Kidney (tissue), 13 donors: ENCODE measurements at regions not wholly inside any gene's neighbourhood (a gene's known extent, or its start where the extent isn't known, plus 50 kb on each side); places are given as distances from the start of the nearest gene placed in this dataset.

ENCODE experiments used
- DNase-seq, 5 donors: peaks; one replicate each; pipeline ENCODE4 v3.0.0-alpha.2; 2013 to 2020
- FAIRE-seq: peaks from 2 replicates; lab custom pipeline; 2012; peaks lifted over from hg19 to GRCh38; lab: Jason Lieb, UNC
- H3K27ac ChIP-seq, 2 donors: one replicate each; pipeline ENCODE4 v1.7.0; 2013; ENCODE audit warnings: low read depth in 2 of 2, low read length in 2 of 2, inconsistent platforms in 1 of 2
- H3K27me3 ChIP-seq: one replicate; pipeline ENCODE4 v1.7.1; 2013; ENCODE audit warnings: low read length, inconsistent platforms; ENCODE audit not compliant: control insufficient read depth, insufficient read depth
- H3K36me3 ChIP-seq, 3 donors: one replicate each; pipeline versions ENCODE4 v1.7.0 to v1.7.1; 2013; ENCODE audit warnings: low read length in 3 of 3, control low read depth in 1 of 3, inconsistent platforms in 1 of 3; ENCODE audit not compliant: insufficient read depth in 3 of 3, control insufficient read depth in 2 of 3
- H3K4me1 ChIP-seq, 3 donors: one replicate each; pipeline versions ENCODE4 v1.7.0 to v1.7.1; 2013; ENCODE audit warnings: low read length in 3 of 3, inconsistent platforms in 1 of 3, low read depth in 1 of 3; ENCODE audit not compliant: control insufficient read depth in 2 of 3, insufficient read depth in 2 of 3
- H3K4me3 ChIP-seq, 3 donors: one replicate each; pipeline versions ENCODE4 v1.7.0 to v1.8.1; 2013; ENCODE audit warnings: low read length in 3 of 3, control low read depth in 1 of 3, inconsistent platforms in 1 of 3
- H3K9ac ChIP-seq, 3 donors: one replicate each; pipeline versions ENCODE4 v1.7.0 to v1.7.1; 2013; ENCODE audit warnings: low read length in 3 of 3, control low read depth in 1 of 3, inconsistent platforms in 1 of 3
- H3K9me3 ChIP-seq, 3 donors: one replicate each; pipeline versions ENCODE4 v1.7.0 to v1.7.1; 2013; ENCODE audit warnings: low read length in 3 of 3, control low read depth in 1 of 3, inconsistent platforms in 1 of 3; ENCODE audit not compliant: control insufficient read depth in 2 of 3, insufficient read depth in 1 of 3
- CTCF ChIP-seq: IDR thresholded peaks from 3 replicates; pipeline ENCODE4 v1.5.1; 2012; ENCODE audit warnings: mild to moderate bottlenecking, moderate library complexity, borderline replicate concordance; ENCODE audit not compliant: insufficient read depth; ENCODE audit errors: extremely low read depth
- intact Hi-C: fragments of 100-400 bp; cut with DNase I; formaldehyde crosslinking; loops from one replicate; pipeline ENCODE4 v1.11.1; 2022
- donor health status: control.
- donor health status: control.
- donor health status: control.
- donor health status: control.
- donor health status: control.
- donor health status: DM: yes; HTN: yes; CAD: no.
- donor health status: Normal renal cell carcinoma (clear cell type).

GRCh38 chr17:77877036-77877435 lies 81.5 kb upstream of the TNRC6C start:
- FAIRE-seq: no peak
- no peak overlapping the region for H3K4me3 ChIP-seq
- TF ChIP-seq CTCF: no peak
- H3K27ac ChIP-seq: no peak overlapping the region
- H3K9me3 ChIP-seq: no peaks in the 10 kb centered on the region
- intact Hi-C loops: no loop called here
- peaks cover 0 to 14% (median 3%) of the 10 kb centered on the region in 3 donors for H3K4me1 ChIP-seq
- H3K36me3 ChIP-seq: no peaks in the 10 kb centered on the region
- H3K9ac ChIP-seq: no peak overlapping the region
- no peak for DNase-seq
- H3K27me3 ChIP-seq: no peaks in the 10 kb centered on the region

GRCh38 chr17:77877646-77878355 lies 80.7 kb upstream of the TNRC6C start:
- intact Hi-C loops: no loop called here
- FAIRE-seq: no peak
- Histone ChIP-seq H3K4me1 (peaks cover 0 to 21% (median 4%) of the 10 kb centered on the region in 3 donors), H3K9ac (no peak overlapping the region), H3K4me3 (no peak overlapping the region), H3K9me3 (no peaks in the 10 kb centered on the region), H3K27ac (no peak overlapping the region), H3K27me3 (no peaks in the 10 kb centered on the region), H3K36me3 (no peaks in the 10 kb centered on the region)
- DNase-seq: peak in 1 of 5 donors; percentile 22
- no peak for TF ChIP-seq CTCF

GRCh38 chr17:77879226-77879895 lies 79.1 kb upstream of the TNRC6C start:
- FAIRE-seq: no peak
- Histone ChIP-seq H3K36me3 (no peaks in the 10 kb centered on the region), H3K9me3 (no peaks in the 10 kb centered on the region), H3K4me3 (no peak overlapping the region), H3K4me1 (peaks cover 0 to 23% (median 4%) of the 10 kb centered on the region in 3 donors), H3K9ac (no peak overlapping the region), H3K27ac (no peak overlapping the region), H3K27me3 (no peaks in the 10 kb centered on the region)
- TF ChIP-seq CTCF: no peak
- intact Hi-C loops: no loop called here
- peak in 1 of 5 donors; percentile 66 for DNase-seq
